Body of pancreas (tissue), 4 donors: ENCODE measurements at regions not wholly inside any gene's neighbourhood (a gene's known extent, or its start where the extent isn't known, plus 50 kb on each side); places are given as distances from the start of the nearest gene placed in this dataset.

Experiments
- POLR2A ChIP-seq, 3 donors: fragments of 450-650 bp; IDR thresholded peaks; one replicate each; pipeline ENCODE4 v1.6.1; 2016; ENCODE audit warnings: antibody characterized with exemption in 3 of 3, mild to moderate bottlenecking in 2 of 3
- TF ChIP-seq, protein P1 (sequence below), 7 experiments: fragments of 450-650 bp in 4 of 7; fragments of 200-600 bp in 3 of 7; sonication (generic) in 3 of 7; IDR thresholded peaks; one replicate each; pipeline ENCODE4 v1.5.1; 2016 to 2019; ENCODE audit warnings: antibody characterized with exemption in 7 of 7

DNA sequence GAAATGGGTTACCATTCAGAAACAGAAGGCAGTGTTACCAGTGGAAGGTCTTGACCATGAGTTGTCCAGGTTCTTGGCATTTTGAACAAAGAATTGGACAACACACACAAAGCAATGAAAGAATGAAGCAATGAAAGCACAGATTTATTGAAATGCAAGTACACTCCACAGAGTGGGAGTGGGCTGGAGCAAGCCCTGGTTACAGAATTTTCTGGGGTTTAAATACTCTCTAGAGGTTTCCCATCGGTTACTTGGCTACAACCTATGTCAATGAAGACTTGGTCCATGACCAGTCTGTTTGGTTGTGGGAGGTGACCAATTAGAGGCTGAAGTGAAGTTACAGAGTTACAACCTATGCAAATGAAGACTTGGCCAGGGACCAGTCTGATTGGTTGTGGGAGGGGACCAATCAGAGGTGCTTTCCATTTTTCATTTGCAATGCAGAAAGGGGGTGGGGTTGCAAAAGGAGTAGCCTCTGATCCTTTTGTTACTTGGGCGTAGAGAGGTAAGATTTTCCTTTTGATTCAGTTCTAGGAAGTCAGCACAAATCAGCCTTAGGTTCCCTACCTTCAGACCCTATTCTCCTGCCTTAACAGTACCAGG lies 71.7 kb upstream of the SPRY4 start:
- TF ChIP-seq, protein P1, sequence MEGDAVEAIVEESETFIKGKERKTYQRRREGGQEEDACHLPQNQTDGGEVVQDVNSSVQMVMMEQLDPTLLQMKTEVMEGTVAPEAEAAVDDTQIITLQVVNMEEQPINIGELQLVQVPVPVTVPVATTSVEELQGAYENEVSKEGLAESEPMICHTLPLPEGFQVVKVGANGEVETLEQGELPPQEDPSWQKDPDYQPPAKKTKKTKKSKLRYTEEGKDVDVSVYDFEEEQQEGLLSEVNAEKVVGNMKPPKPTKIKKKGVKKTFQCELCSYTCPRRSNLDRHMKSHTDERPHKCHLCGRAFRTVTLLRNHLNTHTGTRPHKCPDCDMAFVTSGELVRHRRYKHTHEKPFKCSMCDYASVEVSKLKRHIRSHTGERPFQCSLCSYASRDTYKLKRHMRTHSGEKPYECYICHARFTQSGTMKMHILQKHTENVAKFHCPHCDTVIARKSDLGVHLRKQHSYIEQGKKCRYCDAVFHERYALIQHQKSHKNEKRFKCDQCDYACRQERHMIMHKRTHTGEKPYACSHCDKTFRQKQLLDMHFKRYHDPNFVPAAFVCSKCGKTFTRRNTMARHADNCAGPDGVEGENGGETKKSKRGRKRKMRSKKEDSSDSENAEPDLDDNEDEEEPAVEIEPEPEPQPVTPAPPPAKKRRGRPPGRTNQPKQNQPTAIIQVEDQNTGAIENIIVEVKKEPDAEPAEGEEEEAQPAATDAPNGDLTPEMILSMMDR (IDR thresholded peaks at IDR 0.05), result no peak
- no peak for TF ChIP-seq POLR2A (IDR thresholded peaks at IDR 0.05)
